H9 (cell line): ENCODE measurements at regions not wholly inside any gene's neighbourhood (a gene's known extent, or its start where the extent isn't known, plus 50 kb on each side); places are given as distances from the start of the nearest gene placed in this dataset.
"Not testable (repeated sequence)": the region's sequence is repeated elsewhere in the genome, so short reads cannot be mapped to it uniquely, and the experiment has no call there.

ENCODE experiments used
- DNase-seq: peaks from one replicate; pipeline ENCODE4 v3.0.0-alpha.2; 2017
- H2AFZ ChIP-seq: one replicate; pipeline ENCODE4 v1.6.1; 2013; ENCODE audit warnings: mild to moderate bottlenecking, low read length, control low read depth, moderate library complexity
- H2AK5ac ChIP-seq: 2 replicates; pipeline ENCODE4 v1.6.1; 2013; ENCODE audit warnings: low read length, control low read depth, mixed read lengths; ENCODE audit not compliant: insufficient read length
- H2BK120ac ChIP-seq: one replicate; pipeline ENCODE4 v1.6.1; 2013; ENCODE audit warnings: low read depth, mild to moderate bottlenecking, low read length, control low read depth, inconsistent platforms; ENCODE audit not compliant: poor library complexity, severe bottlenecking
- H2BK12ac ChIP-seq: 2 replicates; pipeline ENCODE4 v1.6.1; 2013; ENCODE audit warnings: low read length, control low read depth, mixed read lengths, low read depth; ENCODE audit not compliant: insufficient read length
- H2BK15ac ChIP-seq: 2 replicates; pipeline ENCODE4 v1.6.1; 2013; ENCODE audit warnings: low read depth, low read length, control low read depth
- H2BK20ac ChIP-seq: one replicate; pipeline ENCODE4 v1.6.1; 2013; ENCODE audit warnings: low read depth, mild to moderate bottlenecking, low read length, control low read depth, inconsistent platforms; ENCODE audit not compliant: poor library complexity, severe bottlenecking
- H2BK5ac ChIP-seq: 2 replicates; pipeline ENCODE4 v1.6.1; 2013; ENCODE audit warnings: low read length, control low read depth, mixed read lengths; ENCODE audit not compliant: insufficient read length
- H3K14ac ChIP-seq: 2 replicates; pipeline ENCODE4 v1.6.1; 2013; ENCODE audit warnings: low read length, control low read depth; ENCODE audit not compliant: insufficient read depth
- H3K18ac ChIP-seq: 2 replicates; pipeline ENCODE4 v1.6.1; 2013; ENCODE audit warnings: low read depth, mild to moderate bottlenecking, mixed read lengths, low read length, control low read depth; ENCODE audit not compliant: insufficient read length
- H3K23ac ChIP-seq: 2 replicates; pipeline ENCODE4 v1.6.1; 2013; ENCODE audit warnings: low read length, control low read depth, mixed read lengths, low read depth; ENCODE audit not compliant: insufficient read length
- H3K23me2 ChIP-seq: 2 replicates; pipeline ENCODE4 v1.6.1; 2013; ENCODE audit warnings: low read depth, mild to moderate bottlenecking, mixed read lengths, low read length, control low read depth; ENCODE audit not compliant: insufficient read length, poor library complexity, severe bottlenecking
- H3K27ac ChIP-seq: 2 replicates; pipeline ENCODE4 v1.5.1; 2013; ENCODE audit warnings: low read length, control low read depth, mixed read lengths, low read depth; ENCODE audit not compliant: insufficient read length
- H3K27me3 ChIP-seq: 2 replicates; pipeline ENCODE4 v1.6.1; 2013; ENCODE audit warnings: low read length, control low read depth, inconsistent platforms; ENCODE audit not compliant: insufficient read depth
- H3K4ac ChIP-seq: 2 replicates; pipeline ENCODE4 v1.6.1; 2013; ENCODE audit warnings: low read depth, mild to moderate bottlenecking, control low read depth, inconsistent platforms, low read length, moderate library complexity
- H3K4me1 ChIP-seq: 2 replicates; pipeline ENCODE4 v1.6.1; 2013; ENCODE audit warnings: low read length, control low read depth, inconsistent platforms; ENCODE audit not compliant: insufficient read depth
- H3K4me2 ChIP-seq: 2 replicates; pipeline ENCODE4 v1.6.1; 2013; ENCODE audit warnings: low read length, control low read depth, mixed read lengths; ENCODE audit not compliant: insufficient read length, insufficient read depth
- H3K56ac ChIP-seq: 2 replicates; pipeline ENCODE4 v1.6.1; 2013; ENCODE audit warnings: low read depth, mild to moderate bottlenecking, mixed read lengths, low read length, control low read depth; ENCODE audit not compliant: insufficient read length
- H3K79me1 ChIP-seq: 2 replicates; pipeline ENCODE4 v1.6.1; 2013; ENCODE audit warnings: low read depth, mild to moderate bottlenecking, moderate library complexity, low read length, control low read depth, inconsistent platforms; ENCODE audit not compliant: insufficient read depth, poor library complexity, severe bottlenecking
- H3K79me2 ChIP-seq: 2 replicates; pipeline ENCODE4 v1.6.1; 2013; ENCODE audit warnings: low read length, control low read depth, inconsistent platforms; ENCODE audit not compliant: insufficient read depth
- H3K9ac ChIP-seq: 2 replicates; pipeline ENCODE4 v1.6.1; 2013; ENCODE audit warnings: low read length, control low read depth, mixed read lengths; ENCODE audit not compliant: insufficient read length; ENCODE audit errors: extremely low read depth
- H3K9me3 ChIP-seq: one replicate; pipeline ENCODE4 v1.6.1; 2013; ENCODE audit warnings: low read depth, low read length, inconsistent platforms; ENCODE audit not compliant: control insufficient read depth
- H3T11ph ChIP-seq: one replicate; pipeline ENCODE4 v1.6.1; 2013; ENCODE audit warnings: mild to moderate bottlenecking, low read length, control low read depth, inconsistent platforms
- H4K20me1 ChIP-seq: one replicate; pipeline ENCODE4 v1.6.1; 2013; ENCODE audit not compliant: control insufficient read depth, insufficient read length, insufficient read depth
- H4K5ac ChIP-seq: 2 replicates; pipeline ENCODE4 v1.6.1; 2013; ENCODE audit warnings: low read depth, mild to moderate bottlenecking, mixed read lengths, low read length, control low read depth; ENCODE audit not compliant: insufficient read length
- H4K8ac ChIP-seq: replicated peaks from 2 replicates; pipeline ENCODE4 v1.6.1; 2013; ENCODE audit warnings: low read length, control low read depth, mixed read lengths, low read depth; ENCODE audit not compliant: insufficient read length
- H4K91ac ChIP-seq: 2 replicates; pipeline ENCODE4 v1.6.1; 2013; ENCODE audit warnings: low read depth, mild to moderate bottlenecking, moderate library complexity, mixed read lengths, low read length, control low read depth; ENCODE audit not compliant: insufficient read length
- H3K27ac Mint-ChIP-seq, 3 experiments: 2 replicates in 2 of 3; 3 replicates in 1 of 3; pipeline ENCODE4 v1.8.0; 2020 to 2021; ENCODE audit warnings: mixed read lengths in 3 of 3, mild to moderate bottlenecking in 1 of 3, moderate library complexity in 1 of 3
- H3K27me3 Mint-ChIP-seq: 2 replicates; pipeline ENCODE4 v1.8.0; 2021; ENCODE audit warnings: low read depth, mild to moderate bottlenecking, moderate library complexity, mixed read lengths
- H3K36me3 Mint-ChIP-seq, 3 experiments: 2 replicates in 2 of 3; 3 replicates in 1 of 3; pipeline ENCODE4 v1.8.0; 2020 to 2021; ENCODE audit warnings: low read depth in 3 of 3, mixed read lengths in 3 of 3; ENCODE audit not compliant: insufficient read depth in 1 of 3
- H3K4me1 Mint-ChIP-seq, 2 experiments: 2 replicates each; pipeline ENCODE4 v1.8.0; 2020; ENCODE audit warnings: mixed read lengths in 2 of 2
- H3K4me3 Mint-ChIP-seq, 2 experiments: 2 replicates in 1 of 2; 3 replicates in 1 of 2; pipeline ENCODE4 v1.8.0; 2020 to 2021; ENCODE audit warnings: mild to moderate bottlenecking in 2 of 2, mixed read lengths in 2 of 2, moderate library complexity in 1 of 2
- H3K9me3 Mint-ChIP-seq, 2 experiments: 2 replicates in 1 of 2; 3 replicates in 1 of 2; pipeline ENCODE4 v1.8.0; 2020; ENCODE audit warnings: mild to moderate bottlenecking in 2 of 2, mixed read lengths in 2 of 2, moderate library complexity in 1 of 2
- WGBS: extraction: QIAGEN DNeasy Blood & Tissue Kit; methylation state at CpG from one replicate; pipeline ENCODE4 v1.1.7; 2013; ENCODE audit warnings: missing lambda C conversion rate, low lambda C conversion rate, mixed read lengths; ENCODE audit not compliant: insufficient read length; ENCODE audit errors: extremely low coverage; 5-methylcytosine and 5-hydroxymethylcytosine counted together
- TF ChIP-seq, protein P1 (sequence below): fragments of 200-600 bp; sonication (generic); conservative IDR thresholded peaks from 3 replicates; pipeline ENCODE4 v1.8.0; 2021; ENCODE audit warnings: antibody characterized with exemption, mild to moderate bottlenecking

DNA sequence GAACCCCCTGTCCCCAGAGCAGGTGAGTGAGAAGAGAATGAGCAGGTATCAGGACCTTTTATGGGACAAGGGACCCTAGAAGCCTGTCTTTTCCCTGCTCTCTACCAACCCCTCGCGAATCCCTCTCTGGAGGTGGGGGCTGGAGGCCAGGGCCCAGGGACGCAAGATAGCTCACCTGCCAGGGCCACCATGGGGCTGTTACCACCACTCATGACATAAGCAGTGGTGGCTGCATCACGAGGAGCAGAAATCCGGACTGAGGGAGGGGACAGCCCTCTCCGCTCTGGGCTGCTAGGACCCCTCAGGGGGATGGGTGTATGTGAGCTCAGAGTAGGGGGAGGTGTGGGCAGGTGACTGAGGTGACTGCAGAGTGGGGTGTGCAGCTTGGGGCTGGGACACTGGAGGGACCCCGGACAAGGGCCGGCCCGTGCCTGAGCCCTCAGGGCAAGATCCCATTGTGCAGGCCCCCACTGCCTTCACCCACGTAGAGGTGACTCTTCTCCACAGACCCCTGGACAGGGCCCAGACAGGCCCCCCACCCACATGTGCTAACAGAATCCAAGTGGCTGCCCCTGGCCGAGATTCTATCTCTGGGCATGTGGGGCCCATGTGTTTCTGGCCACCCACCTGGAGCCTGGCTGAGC is 190.6 kb downstream of the TBC1D2B start:
- no peak overlapping the region for H3K4ac ChIP-seq
- H3K9me3 Mint-ChIP-seq, result no peaks in the 10 kb centered on the region
- H2BK120ac ChIP-seq, result no peak overlapping the region
- DNase-seq, result no peak
- no peak overlapping the region for H2BK15ac ChIP-seq
- H2BK12ac ChIP-seq, result no peak overlapping the region
- no peak overlapping the region for H3K4me3 Mint-ChIP-seq
- H2BK20ac ChIP-seq, result no peak overlapping the region
- H3K4me2 ChIP-seq, result no peak overlapping the region
- H3K36me3 Mint-ChIP-seq, result no peaks in the 10 kb centered on the region
- no peak overlapping the region for H3K27ac Mint-ChIP-seq
- no peaks in the 10 kb centered on the region for H3K27me3 ChIP-seq
- no peaks in the 10 kb centered on the region for H3K9me3 ChIP-seq
- H3K56ac ChIP-seq, result no peak overlapping the region
- TF ChIP-seq, protein P1, sequence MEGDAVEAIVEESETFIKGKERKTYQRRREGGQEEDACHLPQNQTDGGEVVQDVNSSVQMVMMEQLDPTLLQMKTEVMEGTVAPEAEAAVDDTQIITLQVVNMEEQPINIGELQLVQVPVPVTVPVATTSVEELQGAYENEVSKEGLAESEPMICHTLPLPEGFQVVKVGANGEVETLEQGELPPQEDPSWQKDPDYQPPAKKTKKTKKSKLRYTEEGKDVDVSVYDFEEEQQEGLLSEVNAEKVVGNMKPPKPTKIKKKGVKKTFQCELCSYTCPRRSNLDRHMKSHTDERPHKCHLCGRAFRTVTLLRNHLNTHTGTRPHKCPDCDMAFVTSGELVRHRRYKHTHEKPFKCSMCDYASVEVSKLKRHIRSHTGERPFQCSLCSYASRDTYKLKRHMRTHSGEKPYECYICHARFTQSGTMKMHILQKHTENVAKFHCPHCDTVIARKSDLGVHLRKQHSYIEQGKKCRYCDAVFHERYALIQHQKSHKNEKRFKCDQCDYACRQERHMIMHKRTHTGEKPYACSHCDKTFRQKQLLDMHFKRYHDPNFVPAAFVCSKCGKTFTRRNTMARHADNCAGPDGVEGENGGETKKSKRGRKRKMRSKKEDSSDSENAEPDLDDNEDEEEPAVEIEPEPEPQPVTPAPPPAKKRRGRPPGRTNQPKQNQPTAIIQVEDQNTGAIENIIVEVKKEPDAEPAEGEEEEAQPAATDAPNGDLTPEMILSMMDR, result no peak
- H2AK5ac ChIP-seq, result no peak overlapping the region
- no peak overlapping the region for H3K14ac ChIP-seq
- no peak overlapping the region for H4K91ac ChIP-seq
- no CpG with 5 or more reads among the region's 11 CpGs for WGBS
- H3K9ac ChIP-seq, result no peak overlapping the region
- H3K27me3 Mint-ChIP-seq, result no peaks in the 10 kb centered on the region
- H3K23ac ChIP-seq, result no peak overlapping the region
- no peaks in the 10 kb centered on the region for H3K79me2 ChIP-seq
- no peak overlapping the region for H2BK5ac ChIP-seq
- no peaks in the 10 kb centered on the region for H3K79me1 ChIP-seq
- no peak overlapping the region for H3T11ph ChIP-seq
- H3K27ac ChIP-seq, result no peak overlapping the region
- no peak overlapping the region for H4K8ac ChIP-seq
- peaks cover 7% of the 10 kb centered on the region for H3K23me2 ChIP-seq
- no peaks in the 10 kb centered on the region; the same call in 1 of the 2 replicates for H3K4me1 ChIP-seq
- H3K4me1 Mint-ChIP-seq, result 0 out of 4 replicates have a peak, but pooled peaks cover 0 to 6% of the 10 kb centered on the region in 2 experiments
- no peak overlapping the region for H3K18ac ChIP-seq
- no peak overlapping the region for H2AFZ ChIP-seq
- H4K20me1 ChIP-seq, result no peaks in the 10 kb centered on the region
- H4K5ac ChIP-seq, result no peak overlapping the region

DNA sequence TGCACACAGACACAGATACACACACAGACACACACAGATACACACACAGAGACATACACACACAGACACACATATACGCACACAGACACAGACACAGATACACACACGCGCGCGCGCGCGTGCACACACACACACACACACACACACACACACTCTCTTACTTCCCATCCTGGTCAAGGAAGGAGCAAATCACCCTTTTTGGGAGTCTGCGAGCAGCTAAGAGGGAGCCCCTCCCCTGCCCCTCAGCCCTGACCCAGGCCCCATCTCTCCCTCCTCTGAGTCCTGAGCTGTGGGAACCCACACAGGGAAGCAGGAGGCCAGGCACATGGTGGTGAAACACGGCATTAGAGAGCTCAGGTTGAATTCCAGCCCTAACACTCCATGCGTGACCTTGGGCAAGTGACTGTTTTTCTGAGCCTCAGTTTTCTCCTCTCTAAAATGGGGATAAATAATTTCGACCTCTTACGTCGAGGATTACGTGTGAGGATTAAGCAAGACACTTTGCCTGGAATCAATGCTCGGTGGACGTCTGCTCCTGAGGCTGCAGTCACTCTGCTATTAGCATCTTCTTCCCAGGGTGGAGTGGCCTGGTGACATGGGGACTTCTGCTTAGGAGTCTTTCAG is 191.5 kb downstream of the TBC1D2B start:
- peak overlapping the region; percentile 13 for H4K8ac ChIP-seq
- not testable (repeated sequence) for H3K4ac ChIP-seq, H3K56ac ChIP-seq, H2BK12ac ChIP-seq, H4K91ac ChIP-seq, H3K14ac ChIP-seq, H3K4me1 ChIP-seq, H3K4me1 Mint-ChIP-seq, H3K23ac ChIP-seq, H3K27me3 Mint-ChIP-seq, H3K4me3 Mint-ChIP-seq, H3K9me3 ChIP-seq, DNase-seq, H3K79me1 ChIP-seq, H2BK5ac ChIP-seq, H3K27ac ChIP-seq, H2BK120ac ChIP-seq, H3K9me3 Mint-ChIP-seq, H3K4me2 ChIP-seq, H3K79me2 ChIP-seq, H2AFZ ChIP-seq, H2BK20ac ChIP-seq, H3K36me3 Mint-ChIP-seq, H3K9ac ChIP-seq, H3T11ph ChIP-seq, H4K20me1 ChIP-seq, H3K27ac Mint-ChIP-seq, H3K23me2 ChIP-seq, H3K18ac ChIP-seq, H3K27me3 ChIP-seq, H4K5ac ChIP-seq, H2BK15ac ChIP-seq, H2AK5ac ChIP-seq
- no CpG with 5 or more reads among the region's 17 CpGs for WGBS
